ENCODE measurements at regions not wholly inside any gene's neighbourhood (a gene's known extent, or its start where the extent isn't known, plus 50 kb on each side); places are given as distances from the start of the nearest gene placed in this dataset.

GRCh38 chr5:166062094-166062493 is 2229.4 kb upstream of the WWC1 start:
- Histone ChIP-seq H3K4me1 (no peaks in the 10 kb centered on the region), H3K27me3 (no peaks in the 10 kb centered on the region), H3K36me3 (no peaks in the 10 kb centered on the region), H3K27ac (no peak overlapping the region), H3K9me3 (no peaks in the 10 kb centered on the region), H3K4me3 (no peak overlapping the region)
- TF ChIP-seq CTCF (IDR thresholded peaks at IDR 0.05), result no peak
- DNase-seq (ENCODE audit: low spot score), result no peak

GRCh38 chr5:166062719-166063118 is 2228.7 kb upstream of the WWC1 start:
- no peaks in the 10 kb centered on the region for H3K4me1 ChIP-seq
- DNase-seq (ENCODE audit: low spot score), result no peak

DNA sequence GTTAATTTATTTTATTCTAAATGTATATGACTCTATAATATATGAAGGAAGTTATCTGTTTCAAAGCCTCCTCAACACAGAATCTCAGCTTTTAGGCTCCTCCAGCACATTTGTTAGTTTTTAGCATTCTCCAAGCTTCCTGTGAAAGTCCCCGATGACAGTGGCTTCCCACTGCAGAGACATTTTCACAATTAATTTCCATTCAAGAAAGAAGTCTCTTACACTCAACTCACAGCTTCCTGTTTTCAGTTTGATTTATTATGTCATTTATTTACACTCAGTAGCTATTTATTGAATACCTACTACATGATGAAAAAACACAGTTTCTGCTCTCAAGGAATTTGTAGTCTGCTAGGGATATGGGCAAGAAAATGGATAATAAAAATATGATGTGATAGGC is 2228.2 kb upstream of the WWC1 start:
- Histone ChIP-seq H3K27ac (no peak overlapping the region), H3K27me3 (no peaks in the 10 kb centered on the region), H3K4me3 (no peak overlapping the region), H3K36me3 (no peaks in the 10 kb centered on the region), H3K4me1 (no peaks in the 10 kb centered on the region), H3K9me3 (no peaks in the 10 kb centered on the region)
- TF ChIP-seq CTCF (IDR thresholded peaks at IDR 0.05), result no peak
- DNase-seq (ENCODE audit: low spot score), result no peak

More at GRCh38 chr5:166062719-166063118, 2228.7 kb upstream of the WWC1 start:
- TF ChIP-seq CTCF (IDR thresholded peaks at IDR 0.05), result no peak
- Histone ChIP-seq H3K27me3 (no peaks in the 10 kb centered on the region), H3K4me3 (no peak overlapping the region), H3K36me3 (no peaks in the 10 kb centered on the region), H3K27ac (no peak overlapping the region), H3K9me3 (no peaks in the 10 kb centered on the region)

DNA sequence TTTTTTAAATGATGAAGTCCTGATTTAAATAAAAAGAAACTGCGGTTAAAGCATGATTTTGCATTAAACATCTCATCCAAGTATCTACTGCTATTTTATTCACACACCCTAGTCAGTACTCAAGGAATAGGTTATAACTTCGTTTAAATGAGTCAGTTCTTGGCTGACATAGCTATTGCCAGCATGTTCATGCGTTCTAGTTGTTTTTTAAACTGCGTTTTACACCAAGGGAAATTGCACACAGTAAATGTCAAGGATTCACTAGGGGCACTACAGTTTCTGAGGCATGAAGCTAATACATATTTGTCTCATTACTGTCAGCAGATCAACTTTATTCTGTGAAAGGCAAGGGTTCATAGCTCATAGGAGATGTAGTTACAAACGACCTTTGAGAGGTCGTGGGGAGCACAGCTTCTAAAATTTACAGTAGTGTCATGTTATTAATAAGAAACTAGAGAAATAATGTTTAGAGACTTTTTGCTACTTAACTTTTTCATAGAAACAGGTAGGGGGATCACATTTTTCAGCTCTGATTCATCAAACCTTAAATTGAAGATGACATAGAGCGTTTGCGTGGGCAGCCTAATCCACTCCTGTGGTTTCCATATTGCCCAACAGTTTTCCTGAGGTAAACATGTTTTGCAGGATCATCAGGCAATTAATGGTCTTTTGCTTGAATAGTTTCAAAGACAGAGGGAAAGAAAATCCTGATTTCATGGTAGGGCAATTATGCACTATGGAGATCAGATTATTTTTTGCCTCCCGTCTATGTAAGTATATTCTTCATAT is 2222.7 kb upstream of the WWC1 start:
- Histone ChIP-seq H3K27me3 (no peaks in the 10 kb centered on the region), H3K4me3 (no peak overlapping the region), H3K9me3 (no peaks in the 10 kb centered on the region), H3K36me3 (no peaks in the 10 kb centered on the region), H3K27ac (no peak overlapping the region), H3K4me1 (no peaks in the 10 kb centered on the region)
- TF ChIP-seq CTCF (IDR thresholded peaks at IDR 0.05), result no peak
- DNase-seq (ENCODE audit: low spot score), result no peak

DNA sequence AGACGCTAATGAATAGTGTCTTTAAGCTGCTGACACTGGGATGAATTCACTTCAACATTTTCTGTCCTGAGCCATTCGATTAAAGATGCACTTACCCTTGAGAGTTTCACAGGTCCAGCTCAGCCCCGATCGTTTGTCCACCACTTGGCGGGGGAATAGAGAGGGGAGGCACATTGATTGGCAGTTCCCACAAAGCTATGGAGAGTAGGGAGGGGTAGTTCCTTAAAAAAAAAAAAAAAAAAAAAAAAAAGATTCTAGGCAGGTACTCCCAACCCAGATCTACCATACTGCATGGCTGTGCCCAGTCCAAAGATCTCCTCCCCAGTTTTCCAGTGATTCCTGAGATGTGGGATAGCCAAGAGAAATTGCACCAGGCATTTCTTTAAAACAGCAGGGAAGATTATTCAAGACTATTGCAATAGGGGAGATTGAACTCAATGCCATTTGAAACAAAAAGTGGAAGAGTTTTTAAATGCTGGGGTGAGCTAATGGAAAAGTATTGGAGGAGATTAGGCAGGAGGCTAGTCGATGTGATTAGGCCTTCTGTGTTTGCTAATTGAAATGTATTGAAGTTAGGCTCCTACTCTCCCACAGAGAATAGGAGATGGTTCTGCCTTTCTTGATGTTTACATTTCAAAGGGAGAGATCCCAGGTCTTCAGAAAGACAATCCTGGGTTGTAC is 2217.4 kb upstream of the WWC1 start:
- H3K27me3 ChIP-seq, result no peaks in the 10 kb centered on the region
- H3K4me1 ChIP-seq, result no peaks in the 10 kb centered on the region
- no peak for TF ChIP-seq CTCF (IDR thresholded peaks at IDR 0.05)
- H3K9me3 ChIP-seq, result no peaks in the 10 kb centered on the region
- no peak overlapping the region for H3K4me3 ChIP-seq
- H3K27ac ChIP-seq, result no peak overlapping the region
- H3K36me3 ChIP-seq, result no peaks in the 10 kb centered on the region
- DNase-seq (ENCODE audit: low spot score), result no peak
